Tibial artery (tissue), 4 donors: ENCODE measurements at regions not wholly inside any gene's neighbourhood (a gene's known extent, or its start where the extent isn't known, plus 50 kb on each side); places are given as distances from the start of the nearest gene placed in this dataset.

Source experiments
- DNase-seq, 2 donors: peaks; one replicate each; pipeline ENCODE4 v3.0.0-alpha.2; 2019
- H3K27ac ChIP-seq, 2 donors: fragments of 200-600 bp; sonication (generic) in 1 of 2; 1 replicate in 1 of 2; 2 replicates in 1 of 2; pipeline ENCODE4 v1.5.1; 2018 to 2019; ENCODE audit warnings: mild to moderate bottlenecking in 1 of 2
- H3K27me3 ChIP-seq, 2 donors: fragments of 200-600 bp; sonication (generic) in 1 of 2; one replicate each; pipeline versions ENCODE4 v1.5.1 to v1.6.0; 2016 to 2019
- H3K36me3 ChIP-seq, 3 donors: fragments of 200-600 bp; sonication (generic) in 2 of 3; one replicate each; pipeline ENCODE4 v1.5.1; 2016 to 2019; ENCODE audit warnings: mild to moderate bottlenecking in 2 of 3
- H3K4me1 ChIP-seq, 4 donors: fragments of 200-600 bp; sonication (generic) in 2 of 4; 1 replicate in 3 of 4; 2 replicates in 1 of 4; pipeline ENCODE4 v1.5.1; 2016 to 2019
- H3K4me3 ChIP-seq, 2 donors: fragments of 200-600 bp; sonication (generic) in 1 of 2; 1 replicate in 1 of 2; 2 replicates in 1 of 2; pipeline ENCODE4 v1.5.1; 2018 to 2019; ENCODE audit warnings: mild to moderate bottlenecking in 2 of 2
- H3K9me3 ChIP-seq, 3 donors: fragments of 200-600 bp; sonication (generic) in 1 of 3; one replicate each; pipeline ENCODE4 v1.5.1; 2016 to 2019
- intact Hi-C: fragments of 100-400 bp; cut with DNase I; formaldehyde crosslinking; loops from one replicate; pipeline ENCODE4 v1.15.0; 2023; ENCODE audit warnings: low total_unique reads
- TF ChIP-seq, protein P1 (sequence below), 2 experiments: fragments of 200-600 bp in 1 of 2; fragments of 450-650 bp in 1 of 2; IDR thresholded peaks; one replicate each; pipeline ENCODE4 v1.5.1; 2017 to 2019; ENCODE audit warnings: antibody characterized with exemption in 2 of 2, mild to moderate bottlenecking in 1 of 2, moderate library complexity in 1 of 2

GRCh38 chr13:85174291-85174690, 624.9 kb downstream of the SLITRK6 start:
- Histone ChIP-seq H3K4me3 (no peak overlapping the region), H3K27me3 (no peaks in the 10 kb centered on the region), H3K36me3 (no peaks in the 10 kb centered on the region), H3K9me3 (no peaks in the 10 kb centered on the region), H3K27ac (no peak overlapping the region), H3K4me1 (no peaks in the 10 kb centered on the region)
- intact Hi-C loops: no loop called here
- TF ChIP-seq, protein P1, sequence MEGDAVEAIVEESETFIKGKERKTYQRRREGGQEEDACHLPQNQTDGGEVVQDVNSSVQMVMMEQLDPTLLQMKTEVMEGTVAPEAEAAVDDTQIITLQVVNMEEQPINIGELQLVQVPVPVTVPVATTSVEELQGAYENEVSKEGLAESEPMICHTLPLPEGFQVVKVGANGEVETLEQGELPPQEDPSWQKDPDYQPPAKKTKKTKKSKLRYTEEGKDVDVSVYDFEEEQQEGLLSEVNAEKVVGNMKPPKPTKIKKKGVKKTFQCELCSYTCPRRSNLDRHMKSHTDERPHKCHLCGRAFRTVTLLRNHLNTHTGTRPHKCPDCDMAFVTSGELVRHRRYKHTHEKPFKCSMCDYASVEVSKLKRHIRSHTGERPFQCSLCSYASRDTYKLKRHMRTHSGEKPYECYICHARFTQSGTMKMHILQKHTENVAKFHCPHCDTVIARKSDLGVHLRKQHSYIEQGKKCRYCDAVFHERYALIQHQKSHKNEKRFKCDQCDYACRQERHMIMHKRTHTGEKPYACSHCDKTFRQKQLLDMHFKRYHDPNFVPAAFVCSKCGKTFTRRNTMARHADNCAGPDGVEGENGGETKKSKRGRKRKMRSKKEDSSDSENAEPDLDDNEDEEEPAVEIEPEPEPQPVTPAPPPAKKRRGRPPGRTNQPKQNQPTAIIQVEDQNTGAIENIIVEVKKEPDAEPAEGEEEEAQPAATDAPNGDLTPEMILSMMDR (IDR thresholded peaks at IDR 0.05): no peak
- DNase-seq: no peak

DNA sequence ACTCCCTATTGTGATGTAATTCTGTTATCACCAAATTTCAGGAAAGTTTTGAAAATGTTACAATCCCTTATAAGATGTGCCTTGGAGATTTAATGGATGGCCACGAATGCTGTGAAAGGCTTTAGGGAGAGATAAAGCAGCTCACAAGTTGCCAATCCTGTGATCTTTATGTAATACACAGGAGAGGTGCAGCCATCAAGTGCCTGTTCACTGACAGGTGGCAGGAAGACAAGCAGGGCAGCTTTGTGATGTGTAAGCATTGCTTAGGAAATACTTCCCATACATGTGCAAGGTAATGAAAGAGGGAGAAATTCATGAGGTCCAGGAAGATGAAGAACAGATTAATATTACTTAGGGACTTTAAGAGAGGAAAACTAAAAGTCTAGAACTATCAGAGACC, 628.8 kb downstream of the SLITRK6 start:
- Histone ChIP-seq H3K4me3 (no peak overlapping the region), H3K27ac (no peak overlapping the region), H3K9me3 (no peaks in the 10 kb centered on the region), H3K36me3 (no peaks in the 10 kb centered on the region), H3K27me3 (no peaks in the 10 kb centered on the region), H3K4me1 (no peaks in the 10 kb centered on the region)
- TF ChIP-seq, protein P1 (IDR thresholded peaks at IDR 0.05): no peak
- intact Hi-C loops: no loop called here
- DNase-seq: no peak

- H3K27ac ChIP-seq: no peak overlapping the region
- intact Hi-C loops: no loop called here
- no peaks in the 10 kb centered on the region for H3K27me3 ChIP-seq
- TF ChIP-seq, protein P1 (IDR thresholded peaks at IDR 0.05): no peak
- H3K36me3 ChIP-seq: no peaks in the 10 kb centered on the region
- H3K4me3 ChIP-seq: no peak overlapping the region
- no peak for DNase-seq
- H3K4me1 ChIP-seq: no peaks in the 10 kb centered on the region
- H3K9me3 ChIP-seq: peaks cover 0 to 6% (median 0%) of the 10 kb centered on the region in 3 donors
Measured at GRCh38 chr13:85166891-85167290, 632.3 kb downstream of the SLITRK6 start.

- Histone ChIP-seq H3K27me3 (no peaks in the 10 kb centered on the region), H3K27ac (no peak overlapping the region), H3K36me3 (no peaks in the 10 kb centered on the region), H3K4me1 (no peaks in the 10 kb centered on the region), H3K4me3 (no peak overlapping the region), H3K9me3 (peaks cover 0 to 6% (median 0%) of the 10 kb centered on the region in 3 donors)
- no peak for DNase-seq
- intact Hi-C loops: no loop called here
- TF ChIP-seq, protein P1 (IDR thresholded peaks at IDR 0.05): no peak
Measured at GRCh38 chr13:85163063-85163462, 636.2 kb downstream of the SLITRK6 start.

- TF ChIP-seq, protein P1 (IDR thresholded peaks at IDR 0.05): no peak
- intact Hi-C loops: no loop called here
- Histone ChIP-seq H3K27me3 (no peaks in the 10 kb centered on the region), H3K27ac (no peak overlapping the region), H3K4me1 (no peaks in the 10 kb centered on the region), H3K4me3 (no peak overlapping the region), H3K9me3 (no peaks in the 10 kb centered on the region), H3K36me3 (no peaks in the 10 kb centered on the region)
- no peak for DNase-seq
Measured at GRCh38 chr13:85148009-85148408, 651.2 kb downstream of the SLITRK6 start.

DNA sequence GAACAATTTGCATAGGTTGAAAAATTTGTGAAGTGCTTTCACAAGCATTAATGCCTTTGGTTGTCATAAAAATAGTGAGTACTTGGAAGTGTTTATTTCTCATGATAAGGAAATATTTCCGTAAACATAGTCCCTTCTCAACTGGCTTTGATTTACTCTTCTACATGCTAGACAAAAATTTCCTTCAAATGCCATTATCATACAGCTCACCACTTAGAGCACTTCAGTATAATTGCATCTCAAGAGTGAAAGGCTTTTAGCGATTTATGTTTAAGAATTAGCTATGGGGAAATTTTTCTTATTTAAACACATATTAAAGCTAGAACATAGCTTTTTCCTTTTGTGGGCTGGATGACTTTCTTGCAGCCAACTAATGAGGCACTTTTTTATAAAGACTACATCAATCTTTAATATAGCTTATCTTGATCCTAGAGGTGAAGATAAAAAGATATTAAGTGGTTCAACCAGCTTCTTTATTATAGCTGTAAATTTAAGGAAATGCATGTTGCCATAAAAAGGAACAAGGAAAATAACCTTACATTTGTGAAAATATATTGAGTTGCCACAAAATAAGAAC, 656.8 kb downstream of the SLITRK6 start:
- no peaks in the 10 kb centered on the region for H3K9me3 ChIP-seq
- intact Hi-C loops: no loop called here
- no peak overlapping the region for H3K4me3 ChIP-seq
- DNase-seq: no peak
- no peaks in the 10 kb centered on the region for H3K36me3 ChIP-seq
- no peaks in the 10 kb centered on the region for H3K4me1 ChIP-seq
- H3K27me3 ChIP-seq: no peaks in the 10 kb centered on the region
- H3K27ac ChIP-seq: no peak overlapping the region
- TF ChIP-seq, protein P1 (IDR thresholded peaks at IDR 0.05): no peak
